H1 (cell line): ENCODE measurements at regions not wholly inside any gene's neighbourhood (a gene's known extent, or its start where the extent isn't known, plus 50 kb on each side); places are given as distances from the start of the nearest gene placed in this dataset.
A peak's percentile ranks its signal among the peaks of the same experiment; 100 is the strongest.

Experiments used
- CBX5 ChIP-seq: fragments of 300-800, 300-1000 bp; sonication (generic); IDR thresholded peaks from 2 replicates; pipeline ENCODE4 v1.7.1; 2016; ENCODE audit warnings: antibody characterized with exemption, low read length, low read depth
- CREB1 ChIP-seq: IDR thresholded peaks from 2 replicates; pipeline ENCODE4 v1.6.1; 2012; ENCODE audit warnings: inconsistent platforms
- GABPA ChIP-seq: IDR thresholded peaks from 2 replicates; pipeline ENCODE4 v1.6.1; 2011; ENCODE audit warnings: mild to moderate bottlenecking, low read length, moderate library complexity, borderline replicate concordance; ENCODE audit not compliant: insufficient read depth
- HDAC6 ChIP-seq: IDR thresholded peaks from one replicate; pipeline ENCODE4 v1.7.1; 2012; ENCODE audit warnings: low read depth, mild to moderate bottlenecking, inconsistent platforms, low read length, moderate library complexity
- SP1 ChIP-seq: IDR thresholded peaks from 2 replicates; pipeline ENCODE4 v1.6.1; 2011; ENCODE audit warnings: low read depth, low read length
- TEAD4 ChIP-seq: IDR thresholded peaks from 2 replicates; pipeline ENCODE4 v1.6.1; 2012; ENCODE audit warnings: low read depth, low read length, inconsistent platforms, mixed read lengths

GRCh38 chr3:11944052-11944673, 60.0 kb upstream of the SYN2 start (continued):
- TF ChIP-seq GABPA (0 out of 2 replicates have a peak, but pooled peaks have one; percentile 14), SP1 (no peak), CBX5 (no peak), TEAD4 (no peak), CREB1 (no peak), HDAC6 (no peak)
